Erythroblast (primary cell): ENCODE measurements at regions not wholly inside any gene's neighbourhood (a gene's known extent, or its start where the extent isn't known, plus 50 kb on each side); places are given as distances from the start of the nearest gene placed in this dataset.

ENCODE experiments used
- GATA1 ChIP-seq: IDR thresholded peaks from 2 replicates; pipeline ENCODE4 v1.6.1; 2011; ENCODE audit warnings: low read depth, mild to moderate bottlenecking, control low read depth, low read length, moderate library complexity
- POLR2A ChIP-seq: IDR thresholded peaks from 2 replicates; pipeline ENCODE4 v1.6.1; 2011; ENCODE audit warnings: mild to moderate bottlenecking, low read length

DNA sequence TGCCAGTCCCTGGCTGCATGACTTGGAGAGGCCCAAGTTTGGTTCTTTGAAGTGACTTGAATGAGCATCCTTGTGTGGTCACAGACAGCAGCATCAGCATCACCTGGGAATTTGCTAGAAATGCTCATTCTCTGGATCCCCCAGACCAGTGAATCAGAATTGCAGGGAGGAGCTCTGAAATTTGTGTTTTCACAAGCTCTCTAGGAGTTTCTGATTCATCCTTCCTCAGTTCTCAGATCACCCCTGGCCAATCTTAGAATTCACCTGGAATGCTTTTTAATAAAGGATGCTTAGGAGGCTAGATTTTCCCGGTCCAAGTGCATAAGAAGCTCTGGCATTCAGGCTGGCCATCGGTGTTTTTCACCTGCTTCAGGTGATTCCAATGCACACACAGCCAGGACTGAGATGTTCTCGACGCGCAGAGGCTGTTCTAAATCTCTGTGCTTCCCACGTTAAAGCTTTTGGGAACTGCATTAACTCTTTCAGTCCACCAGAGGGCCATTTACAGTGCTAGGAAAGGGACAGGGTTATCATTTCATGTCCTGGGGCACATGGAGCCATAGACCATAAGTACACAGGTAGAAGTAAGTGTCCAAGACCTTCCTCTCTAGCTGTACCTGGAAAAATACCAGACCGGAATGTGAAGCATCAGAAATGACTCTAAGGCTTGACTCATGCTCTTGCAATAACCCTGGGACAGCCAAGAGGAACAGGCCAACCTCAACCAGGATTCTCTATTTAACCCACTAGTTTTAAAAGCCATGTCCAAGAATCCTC, 85.7 kb upstream of the XYLT1 start:
- TF ChIP-seq POLR2A (no peak), GATA1 (no peak)
